GM21526 (cell line): ENCODE measurements at regions not wholly inside any gene's neighbourhood (a gene's known extent, or its start where the extent isn't known, plus 50 kb on each side); places are given as distances from the start of the nearest gene placed in this dataset.
A peak's percentile ranks its signal among the peaks of the same experiment; 100 is the strongest.

ENCODE experiments used
- ATAC-seq: cut with Tn5 transposase; IDR thresholded peaks from one replicate; pipeline ENCODE4 v1.9.1; 2021; ENCODE audit warnings: moderate library complexity; ENCODE audit not compliant: unreplicated experiment, low FRiP score

DNA sequence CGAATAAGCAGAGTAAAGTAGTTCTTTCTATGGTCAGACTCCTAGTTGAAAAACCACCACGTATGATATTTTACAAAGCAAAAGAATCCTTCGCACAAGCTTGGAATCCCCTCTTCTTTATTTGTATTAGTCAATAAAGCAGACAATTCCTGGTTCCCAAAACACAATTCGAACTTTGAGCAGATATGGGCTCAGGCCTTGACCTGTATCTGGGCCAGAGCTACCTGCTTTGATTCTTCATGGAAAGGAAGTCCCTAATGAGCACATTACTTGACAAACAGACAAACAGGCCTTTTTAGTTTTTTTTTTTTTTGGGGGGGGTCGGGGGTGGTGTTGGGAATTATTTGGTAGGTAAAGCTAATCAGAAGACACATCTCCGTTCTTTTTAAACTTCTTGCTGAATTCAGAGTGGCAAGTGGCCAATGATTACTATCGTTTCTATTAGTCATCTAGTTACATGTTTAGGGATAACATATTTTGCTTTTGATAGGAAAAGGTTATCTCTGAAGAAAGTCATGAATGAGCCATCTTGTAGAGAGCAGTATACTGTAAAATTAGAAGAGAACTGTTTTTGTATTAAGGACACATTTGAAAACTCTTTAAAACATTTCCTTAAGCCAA, 116.6 kb upstream of the HMHB1 start:
- ATAC-seq = no peak

DNA sequence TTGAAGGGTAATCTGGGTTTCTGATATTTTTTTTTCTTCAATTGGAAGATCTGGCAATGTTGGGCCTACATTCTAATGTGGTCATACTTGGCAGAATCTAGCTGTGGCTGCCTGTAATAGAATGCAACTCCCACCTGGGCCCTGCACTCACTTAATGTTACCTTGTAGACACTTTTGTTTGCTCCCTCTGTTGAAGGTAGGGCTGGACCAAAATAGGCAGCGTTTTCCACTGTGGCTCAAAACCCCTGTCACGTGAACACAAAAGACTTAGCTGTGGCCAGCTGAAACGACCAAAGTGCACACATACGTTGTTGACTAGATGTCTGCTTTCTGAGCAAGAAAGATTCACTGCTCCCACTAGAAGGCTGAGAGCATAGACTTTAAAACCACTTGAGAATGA, 117.6 kb upstream of the HMHB1 start:
- ATAC-seq = no peak

DNA sequence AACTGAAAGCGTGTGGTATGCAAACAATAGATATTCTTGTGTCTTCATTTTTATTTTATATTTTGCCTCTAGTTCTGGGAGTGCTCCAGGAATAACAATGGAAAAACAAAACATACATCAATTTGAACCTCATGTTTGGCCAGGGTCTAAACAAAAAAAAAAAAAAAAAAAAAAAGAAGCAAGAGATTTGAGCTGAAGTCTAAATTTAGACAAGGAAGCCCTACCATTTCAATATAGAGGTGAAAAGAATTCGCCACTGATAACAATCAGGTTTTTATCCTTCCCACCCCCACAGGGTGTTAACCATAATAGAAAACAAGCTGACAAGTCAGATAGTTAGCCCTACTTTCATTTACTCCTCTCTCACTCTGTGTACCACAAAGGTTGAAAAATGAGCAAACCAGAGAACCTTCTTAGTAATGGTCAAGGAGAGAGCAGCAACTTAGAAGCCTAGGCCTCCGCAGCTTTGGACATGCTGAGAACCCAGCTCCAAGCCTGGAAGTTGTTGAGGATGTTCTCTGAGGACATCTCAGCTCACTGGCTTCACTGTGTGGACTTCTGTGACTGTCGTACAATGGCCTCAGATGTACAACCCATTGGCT, 118.2 kb upstream of the HMHB1 start:
- ATAC-seq = peak; percentile 86

GRCh38 chr5:143692342-143692741, 119.6 kb upstream of the HMHB1 start:
- no peak for ATAC-seq

DNA sequence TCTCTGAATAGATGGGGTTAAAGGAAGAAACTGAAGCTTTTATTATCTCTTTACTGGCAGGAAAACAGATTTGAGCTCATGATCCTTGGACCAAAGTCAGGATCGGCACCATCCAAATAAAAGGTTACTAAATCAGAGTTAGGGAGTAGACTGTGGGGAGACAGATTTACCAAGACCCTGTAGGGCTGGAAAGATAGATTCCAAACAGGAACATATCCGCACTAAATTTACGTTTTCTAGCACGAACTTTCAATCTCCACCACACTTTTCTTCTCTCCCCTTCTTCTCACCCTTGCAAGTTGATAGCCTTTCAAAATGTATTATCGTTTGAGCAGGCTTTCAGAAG, 120.0 kb upstream of the HMHB1 start:
- ATAC-seq = no peak

- ATAC-seq = no peak
Measured at GRCh38 chr5:143691287-143691944, 120.5 kb upstream of the HMHB1 start.

- ATAC-seq = no peak
Measured at GRCh38 chr5:143687604-143688003, 124.4 kb upstream of the HMHB1 start.

GRCh38 chr5:143685246-143685815, 126.6 kb upstream of the HMHB1 start:
- no peak for ATAC-seq

GRCh38 chr5:143683459-143683858, 128.5 kb upstream of the HMHB1 start:
- ATAC-seq = no peak

GRCh38 chr5:143682929-143683386, 129.0 kb upstream of the HMHB1 start:
- ATAC-seq = no peak

DNA sequence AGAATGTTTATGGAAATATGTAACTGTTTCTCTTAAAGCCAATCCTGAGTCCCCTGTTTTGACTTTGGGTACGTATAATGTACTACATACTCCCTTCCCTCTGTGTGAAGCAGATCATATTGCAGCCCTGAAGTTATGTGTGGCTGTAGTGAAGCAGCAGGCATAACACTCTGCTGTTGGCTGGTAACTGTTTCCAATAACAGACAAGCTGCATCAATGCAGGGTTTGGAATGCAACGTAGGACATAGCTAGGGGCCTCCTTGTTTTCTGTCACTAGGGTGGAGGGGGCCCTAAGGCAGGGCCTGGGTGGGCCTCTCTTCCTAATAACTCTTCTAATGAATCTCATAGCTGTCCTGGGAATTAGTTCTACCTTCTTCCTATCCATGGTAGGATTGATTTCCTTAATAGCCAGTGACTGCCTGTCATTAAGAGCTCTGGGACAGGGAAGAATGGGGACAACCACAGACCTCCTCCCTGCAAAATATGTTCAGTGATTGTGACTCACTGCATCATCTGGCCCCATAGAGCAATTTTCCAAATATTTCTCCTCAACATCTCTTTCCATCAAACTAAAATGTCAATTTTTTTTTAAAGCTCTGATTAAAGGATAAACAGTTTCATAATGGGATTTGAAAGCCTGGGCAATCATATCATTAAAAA, 129.6 kb upstream of the HMHB1 start:
- ATAC-seq = no peak

DNA sequence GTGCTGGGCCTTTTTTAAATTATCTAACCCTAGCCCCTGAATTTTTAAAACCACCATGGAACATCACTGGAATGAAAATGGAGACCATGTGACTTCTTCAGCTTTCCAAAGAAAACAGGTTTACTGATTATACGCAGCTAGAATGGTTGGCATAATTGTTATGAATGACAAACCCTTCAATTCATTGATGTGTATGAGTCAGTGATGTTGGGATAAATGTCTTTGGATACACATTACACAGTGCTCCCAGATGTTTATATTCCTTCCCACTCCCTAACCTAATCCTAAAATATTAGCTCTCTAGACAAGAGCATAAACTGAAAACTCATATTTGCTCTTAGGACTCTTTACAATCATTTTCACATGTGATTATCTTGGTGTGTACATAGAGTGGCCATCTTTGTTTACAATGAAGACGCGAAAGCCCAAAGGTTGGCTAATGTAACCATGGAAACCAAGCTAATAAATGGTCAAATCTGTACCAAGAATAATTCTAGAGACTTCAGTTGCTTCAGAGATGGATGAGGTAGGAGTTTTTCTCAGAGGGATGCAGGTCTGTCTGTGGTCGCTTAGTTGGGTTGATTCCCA, 131.2 kb upstream of the HMHB1 start:
- ATAC-seq = no peak

DNA sequence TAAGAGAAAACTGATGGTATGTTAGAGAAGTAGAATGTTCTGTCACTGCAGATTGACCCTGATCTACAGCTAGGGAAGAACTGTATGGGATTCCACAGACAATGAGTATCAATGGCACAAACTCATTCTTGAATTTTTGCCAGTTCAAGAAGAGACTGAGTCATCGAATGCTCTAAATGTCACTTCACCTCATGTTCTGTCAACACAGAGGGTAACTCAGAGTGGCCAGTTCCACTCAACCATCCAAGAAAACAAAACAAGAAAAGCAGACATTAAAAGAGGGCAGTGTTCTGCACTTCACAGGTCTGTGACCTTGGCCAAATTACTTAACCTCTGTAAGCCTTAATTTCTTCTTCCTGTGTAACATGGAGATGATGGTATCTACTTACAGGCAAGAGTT, 132.2 kb upstream of the HMHB1 start:
- ATAC-seq = no peak

- no peak for ATAC-seq
Measured at GRCh38 chr5:143678148-143678905, 133.6 kb upstream of the HMHB1 start.

- no peak for ATAC-seq
Measured at GRCh38 chr5:143677403-143677802, 134.6 kb upstream of the HMHB1 start.

- ATAC-seq = no peak
Measured at GRCh38 chr5:143676802-143677201, 135.2 kb upstream of the HMHB1 start.

- ATAC-seq = no peak
Measured at GRCh38 chr5:143674469-143674786, 137.5 kb upstream of the HMHB1 start.

GRCh38 chr5:143673676-143674468, 138.1 kb upstream of the HMHB1 start:
- ATAC-seq = no peak

- no peak for ATAC-seq
Measured at GRCh38 chr5:143672806-143673205, 139.2 kb upstream of the HMHB1 start.
